Stimulated activated CD4-positive, alpha-beta T cell treated with anti-CD3 and anti-CD28 coated beads, Interleukin-4, amount 100 ng/mL, for 24 hours (primary cell): ENCODE measurements at regions not wholly inside any gene's neighbourhood (a gene's known extent, or its start where the extent isn't known, plus 50 kb on each side); places are given as distances from the start of the nearest gene placed in this dataset.
"Not testable (repeated sequence)": the region's sequence is repeated elsewhere in the genome, so short reads cannot be mapped to it uniquely, and the experiment has no call there.

ENCODE experiments used
- DNase-seq: peaks from one replicate; pipeline ENCODE4 v3.0.0-alpha.2; 2020

GRCh38 chr13:50235604-50236342, 220.5 kb downstream of the KCNRG start:
- no peak for DNase-seq

GRCh38 chr13:50236898-50237318, 221.7 kb downstream of the KCNRG start:
- peak; percentile 65 for DNase-seq

- DNase-seq: no peak
These were observed 223.7 kb downstream of the KCNRG start for GRCh38 chr13:50238922-50239321.

GRCh38 chr13:50241479-50241878, 226.2 kb downstream of the KCNRG start:
- DNase-seq: no peak

- DNase-seq: no peak
These were observed 228.7 kb downstream of the KCNRG start for GRCh38 chr13:50243931-50244330.

- no peak for DNase-seq
These were observed 229.1 kb downstream of the KCNRG start for GRCh38 chr13:50244355-50244712.

GRCh38 chr13:50244713-50245574, 229.7 kb downstream of the KCNRG start:
- DNase-seq: peak; percentile 76

- DNase-seq: no peak
These were observed 232.0 kb downstream of the KCNRG start for GRCh38 chr13:50247223-50247622.

- DNase-seq: no peak
These were observed 233.4 kb downstream of the KCNRG start for GRCh38 chr13:50248516-50249143.

GRCh38 chr13:50249144-50249521, 233.9 kb downstream of the KCNRG start:
- no peak for DNase-seq

GRCh38 chr13:50250401-50250800, 235.2 kb downstream of the KCNRG start:
- no peak for DNase-seq

- no peak for DNase-seq
These were observed 240.4 kb downstream of the KCNRG start for GRCh38 chr13:50255639-50256038.

GRCh38 chr13:50256536-50257321, 241.5 kb downstream of the KCNRG start:
- DNase-seq: not testable (repeated sequence)

GRCh38 chr13:50257646-50258045, 242.4 kb downstream of the KCNRG start:
- peak; percentile 40 for DNase-seq

- DNase-seq: no peak
These were observed 246.1 kb downstream of the KCNRG start for GRCh38 chr13:50261130-50261901.

GRCh38 chr13:50267066-50267465, 251.8 kb downstream of the KCNRG start:
- no peak for DNase-seq

- DNase-seq: no peak
These were observed 252.7 kb downstream of the KCNRG start for GRCh38 chr13:50267917-50268316.

- no peak for DNase-seq
These were observed 253.3 kb downstream of the KCNRG start for GRCh38 chr13:50268500-50268899.

- DNase-seq: no peak
These were observed 258.9 kb downstream of the KCNRG start for GRCh38 chr13:50274181-50274580.

GRCh38 chr13:50275392-50276063, 260.3 kb downstream of the KCNRG start:
- peak; percentile 28 for DNase-seq

- DNase-seq: no peak
These were observed 261.3 kb downstream of the KCNRG start for GRCh38 chr13:50276550-50276949.

- no peak for DNase-seq
These were observed 261.9 kb downstream of the KCNRG start for GRCh38 chr13:50277127-50277526.
